Activated naive CD8-positive, alpha-beta T cell (primary cell): ENCODE measurements at regions not wholly inside any gene's neighbourhood (a gene's known extent, or its start where the extent isn't known, plus 50 kb on each side); places are given as distances from the start of the nearest gene placed in this dataset.
"Not testable (repeated sequence)": the region's sequence is repeated elsewhere in the genome, so short reads cannot be mapped to it uniquely, and the experiment has no call there.

Experiments used
- H3K27ac Mint-ChIP-seq: one replicate; pipeline ENCODE4 v1.8.0; 2021; ENCODE audit warnings: mixed read lengths
- H3K27me3 Mint-ChIP-seq: one replicate; pipeline ENCODE4 v1.8.0; 2021; ENCODE audit warnings: mixed read lengths
- H3K36me3 Mint-ChIP-seq: one replicate; pipeline ENCODE4 v1.8.0; 2021; ENCODE audit warnings: mixed read lengths
- H3K4me1 Mint-ChIP-seq: one replicate; pipeline ENCODE4 v1.8.0; 2021; ENCODE audit warnings: low read depth, mixed read lengths
- H3K4me3 Mint-ChIP-seq: one replicate; pipeline ENCODE4 v1.8.0; 2021; ENCODE audit warnings: mild to moderate bottlenecking, mixed read lengths
- H3K9me3 Mint-ChIP-seq: one replicate; pipeline ENCODE4 v1.8.0; 2021; ENCODE audit warnings: low read depth, mixed read lengths

- H3K4me3 Mint-ChIP-seq: no peak overlapping the region
- no peaks in the 10 kb centered on the region for H3K36me3 Mint-ChIP-seq
- peaks cover 3% of the 10 kb centered on the region for H3K27me3 Mint-ChIP-seq
- no peak overlapping the region for H3K27ac Mint-ChIP-seq
- no peaks in the 10 kb centered on the region for H3K9me3 Mint-ChIP-seq
- no peaks in the 10 kb centered on the region for H3K4me1 Mint-ChIP-seq
Observed at GRCh38 chr11:34830648-34831047, 85.5 kb downstream of the APIP start.

GRCh38 chr11:34830035-34830434 lies 86.1 kb downstream of the APIP start:
- H3K9me3 Mint-ChIP-seq: no peaks in the 10 kb centered on the region
- H3K4me1 Mint-ChIP-seq: no peaks in the 10 kb centered on the region
- H3K27me3 Mint-ChIP-seq: peaks cover 2% of the 10 kb centered on the region
- no peak overlapping the region for H3K27ac Mint-ChIP-seq
- H3K4me3 Mint-ChIP-seq: no peak overlapping the region
- no peaks in the 10 kb centered on the region for H3K36me3 Mint-ChIP-seq

- H3K4me3 Mint-ChIP-seq: no peak overlapping the region
- no peaks in the 10 kb centered on the region for H3K4me1 Mint-ChIP-seq
- H3K36me3 Mint-ChIP-seq: no peaks in the 10 kb centered on the region
- H3K27me3 Mint-ChIP-seq: peaks cover 2% of the 10 kb centered on the region
- H3K9me3 Mint-ChIP-seq: no peaks in the 10 kb centered on the region
- H3K27ac Mint-ChIP-seq: no peak overlapping the region
Observed at GRCh38 chr11:34827228-34827627, 89.0 kb downstream of the APIP start.

- no peak overlapping the region for H3K27ac Mint-ChIP-seq
- H3K36me3 Mint-ChIP-seq: no peaks in the 10 kb centered on the region
- H3K4me1 Mint-ChIP-seq: no peaks in the 10 kb centered on the region
- peaks cover 4% of the 10 kb centered on the region for H3K27me3 Mint-ChIP-seq
- H3K4me3 Mint-ChIP-seq: no peak overlapping the region
- no peaks in the 10 kb centered on the region for H3K9me3 Mint-ChIP-seq
Observed at GRCh38 chr11:34826384-34826726, 89.8 kb downstream of the APIP start.

DNA sequence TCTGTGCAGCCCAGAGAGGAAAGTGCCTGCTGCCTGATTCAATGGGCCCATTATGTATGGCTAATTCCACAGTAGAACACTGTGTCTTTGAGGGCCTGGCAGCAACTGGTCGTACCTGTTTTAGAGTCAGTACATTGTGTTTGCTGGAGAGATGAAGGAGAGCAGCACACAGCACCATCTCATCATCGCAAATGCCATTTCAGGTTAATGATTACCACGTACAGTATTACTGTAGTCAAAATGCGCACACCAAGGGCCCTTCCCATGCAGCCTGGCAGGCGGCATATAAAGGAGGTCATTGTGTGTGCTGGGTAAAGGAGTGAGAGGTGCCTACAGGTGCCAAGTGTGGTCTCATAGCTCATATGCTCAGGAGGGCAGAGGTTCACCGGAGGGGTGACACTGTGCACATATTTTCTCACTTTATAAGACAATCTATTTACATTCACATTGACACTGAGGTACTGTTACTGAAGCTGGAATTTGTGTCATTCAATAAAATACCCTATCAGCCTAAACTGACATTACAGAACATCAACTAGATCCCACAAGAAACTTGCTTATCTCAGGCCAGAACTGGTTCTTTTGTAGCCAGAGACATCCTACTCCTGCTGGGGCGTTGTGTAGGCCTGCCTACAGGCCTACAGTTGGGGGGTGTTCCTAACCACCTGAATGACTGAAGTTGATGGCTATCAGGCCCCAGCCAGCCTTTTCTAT lies 90.4 kb downstream of the APIP start:
- Mint-ChIP-seq H3K4me3 (no peak overlapping the region), H3K27me3 (peaks cover 4% of the 10 kb centered on the region), H3K9me3 (no peaks in the 10 kb centered on the region), H3K27ac (no peak overlapping the region), H3K4me1 (peaks cover under 1% of the 10 kb centered on the region), H3K36me3 (no peaks in the 10 kb centered on the region)

GRCh38 chr11:34825315-34825669 lies 90.9 kb downstream of the APIP start:
- H3K36me3 Mint-ChIP-seq: no peaks in the 10 kb centered on the region
- H3K9me3 Mint-ChIP-seq: no peaks in the 10 kb centered on the region
- H3K4me3 Mint-ChIP-seq: no peak overlapping the region
- no peak overlapping the region for H3K27ac Mint-ChIP-seq
- H3K4me1 Mint-ChIP-seq: peaks cover 5% of the 10 kb centered on the region
- H3K27me3 Mint-ChIP-seq: peaks cover 4% of the 10 kb centered on the region

DNA sequence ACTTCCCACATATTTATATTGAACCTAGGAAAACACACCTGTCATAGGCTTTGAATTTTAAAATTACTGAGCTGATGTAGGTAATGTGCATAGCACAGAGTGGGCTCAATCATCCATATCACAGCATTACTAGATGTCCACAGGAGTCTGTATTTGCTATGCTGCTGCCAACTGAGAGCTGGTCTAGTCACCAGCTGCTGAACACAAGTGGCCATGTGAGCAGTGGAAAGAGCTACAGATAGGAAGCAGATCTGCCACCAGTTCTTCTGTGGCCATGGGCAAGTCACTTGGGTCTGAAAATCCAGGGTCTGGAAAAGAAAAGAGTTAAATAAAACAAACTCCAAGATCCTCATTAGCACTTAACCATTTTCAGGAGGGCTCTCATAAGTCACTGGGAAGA lies 91.8 kb downstream of the APIP start:
- no peak overlapping the region for H3K4me3 Mint-ChIP-seq
- H3K27me3 Mint-ChIP-seq: peaks cover 4% of the 10 kb centered on the region
- H3K4me1 Mint-ChIP-seq: peaks cover 13% of the 10 kb centered on the region
- no peaks in the 10 kb centered on the region for H3K9me3 Mint-ChIP-seq
- no peak overlapping the region for H3K27ac Mint-ChIP-seq
- no peaks in the 10 kb centered on the region for H3K36me3 Mint-ChIP-seq

- H3K9me3 Mint-ChIP-seq: no peaks in the 10 kb centered on the region
- H3K27me3 Mint-ChIP-seq: peaks cover 4% of the 10 kb centered on the region
- no peak overlapping the region for H3K27ac Mint-ChIP-seq
- no peak overlapping the region for H3K4me3 Mint-ChIP-seq
- H3K4me1 Mint-ChIP-seq: peaks cover 13% of the 10 kb centered on the region
- H3K36me3 Mint-ChIP-seq: no peaks in the 10 kb centered on the region
Observed at GRCh38 chr11:34823639-34824038, 92.5 kb downstream of the APIP start.

GRCh38 chr11:34823197-34823596 lies 93.0 kb downstream of the APIP start:
- Mint-ChIP-seq H3K27me3 (peaks cover 4% of the 10 kb centered on the region), H3K4me3 (no peak overlapping the region), H3K27ac (no peak overlapping the region), H3K4me1 (peaks cover 13% of the 10 kb centered on the region), H3K36me3 (no peaks in the 10 kb centered on the region), H3K9me3 (no peaks in the 10 kb centered on the region)

- Mint-ChIP-seq H3K9me3 (peaks cover 3% of the 10 kb centered on the region), H3K27me3 (peaks cover 6% of the 10 kb centered on the region), H3K36me3 (peaks cover 2% of the 10 kb centered on the region), H3K27ac (peak overlapping the region; percentile 2), H3K4me3 (no peak overlapping the region), H3K4me1 (peaks cover 13% of the 10 kb centered on the region)
Observed at GRCh38 chr11:34819740-34820482, 96.3 kb downstream of the APIP start.

- not testable (repeated sequence) for H3K4me3 Mint-ChIP-seq, H3K27me3 Mint-ChIP-seq
- peaks cover 13% of the 10 kb centered on the region for H3K4me1 Mint-ChIP-seq
Observed at GRCh38 chr11:34817812-34818211, 98.4 kb downstream of the APIP start.

GRCh38 chr11:34816698-34817213 lies 99.4 kb downstream of the APIP start:
- peaks cover 14% of the 10 kb centered on the region for H3K9me3 Mint-ChIP-seq
- no peak overlapping the region for H3K27ac Mint-ChIP-seq
- peaks cover 8% of the 10 kb centered on the region for H3K27me3 Mint-ChIP-seq
- H3K4me3 Mint-ChIP-seq: no peak overlapping the region
- peaks cover 13% of the 10 kb centered on the region for H3K4me1 Mint-ChIP-seq
- H3K36me3 Mint-ChIP-seq: peaks cover 11% of the 10 kb centered on the region

More at GRCh38 chr11:34817812-34818211, 98.4 kb downstream of the APIP start:
- not testable (repeated sequence) for H3K36me3 Mint-ChIP-seq, H3K9me3 Mint-ChIP-seq, H3K27ac Mint-ChIP-seq

DNA sequence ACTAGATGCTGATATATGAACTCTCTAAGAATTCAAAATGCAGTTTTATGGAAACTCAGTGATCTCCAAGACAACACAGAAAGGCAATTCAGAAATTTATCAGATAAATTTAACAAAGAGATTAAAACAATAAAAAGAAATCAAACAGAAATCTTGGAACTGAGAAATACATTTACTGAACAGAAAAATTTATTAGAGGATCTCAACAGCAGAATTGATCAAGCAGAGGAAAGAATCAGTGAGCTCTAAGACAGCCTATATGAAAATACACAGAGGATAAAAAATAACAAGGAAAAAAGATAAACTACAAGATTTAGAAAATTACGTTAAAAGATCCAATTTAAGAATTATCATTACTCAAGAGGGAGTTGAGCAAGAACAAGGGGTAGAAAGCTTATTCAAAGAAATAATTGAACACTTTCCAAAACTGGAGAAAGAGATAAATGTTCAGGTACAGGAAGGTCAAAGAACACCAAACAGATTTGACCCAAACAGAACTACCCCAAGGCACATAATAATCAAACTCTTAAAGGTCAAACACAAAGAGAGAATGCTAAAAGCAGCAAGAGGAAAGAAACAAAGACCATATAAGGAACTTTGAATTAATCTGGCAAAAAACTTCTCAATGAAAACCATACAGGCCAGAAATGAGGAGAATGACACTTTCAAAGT lies 103.1 kb downstream of the APIP start:
- H3K4me3 Mint-ChIP-seq: no peak overlapping the region
- peaks cover 29% of the 10 kb centered on the region for H3K9me3 Mint-ChIP-seq
- H3K4me1 Mint-ChIP-seq: peaks cover 2% of the 10 kb centered on the region

DNA sequence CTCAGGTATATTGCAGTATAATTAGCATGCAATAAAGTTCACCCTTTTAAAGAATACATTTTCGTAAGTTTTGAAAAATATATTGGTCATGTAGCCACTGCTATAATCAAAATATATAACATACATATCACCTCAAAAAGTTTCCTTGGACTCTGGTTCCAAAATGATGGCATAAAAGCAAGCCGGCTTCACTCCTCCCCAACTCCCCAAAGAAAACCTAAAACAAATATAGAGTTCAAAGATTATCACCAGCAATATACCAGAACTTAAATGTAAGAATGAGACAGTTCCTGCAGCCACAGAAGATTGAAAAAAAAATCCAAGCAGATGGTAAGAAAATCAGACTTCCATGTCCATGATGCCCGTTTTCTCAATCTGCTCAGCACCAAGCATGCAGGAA lies 104.3 kb downstream of the APIP start:
- H3K36me3 Mint-ChIP-seq: peaks cover 11% of the 10 kb centered on the region
- peaks cover 32% of the 10 kb centered on the region for H3K9me3 Mint-ChIP-seq
- no peak overlapping the region for H3K4me3 Mint-ChIP-seq
- H3K27me3 Mint-ChIP-seq: peaks cover 15% of the 10 kb centered on the region
- H3K27ac Mint-ChIP-seq: no peak overlapping the region
- H3K4me1 Mint-ChIP-seq: peaks cover 2% of the 10 kb centered on the region

More for the DNA sequence above, 103.1 kb downstream of the APIP start:
- peaks cover 8% of the 10 kb centered on the region for H3K27me3 Mint-ChIP-seq
- no peak overlapping the region for H3K27ac Mint-ChIP-seq
- H3K36me3 Mint-ChIP-seq: peaks cover 13% of the 10 kb centered on the region

- H3K9me3 Mint-ChIP-seq: peaks cover 32% of the 10 kb centered on the region
- peaks cover 21% of the 10 kb centered on the region for H3K27me3 Mint-ChIP-seq
- H3K36me3 Mint-ChIP-seq: peaks cover 11% of the 10 kb centered on the region
- peaks cover 2% of the 10 kb centered on the region for H3K4me1 Mint-ChIP-seq
- H3K4me3 Mint-ChIP-seq: no peak overlapping the region
- H3K27ac Mint-ChIP-seq: no peak overlapping the region
Observed at GRCh38 chr11:34810107-34810562, 106.0 kb downstream of the APIP start.
